Type B pancreatic cell (in vitro differentiated cells): ENCODE measurements at regions not wholly inside any gene's neighbourhood (a gene's known extent, or its start where the extent isn't known, plus 50 kb on each side); places are given as distances from the start of the nearest gene placed in this dataset.
"Not testable (repeated sequence)": the region's sequence is repeated elsewhere in the genome, so short reads cannot be mapped to it uniquely, and the experiment has no call there.

Source experiments
- DNase-seq: peaks from one replicate; pipeline ENCODE4 v3.0.0; 2021; ENCODE audit warnings: mixed read lengths; ENCODE audit not compliant: unreplicated experiment; ENCODE audit errors: extremely low spot score
- H3K27ac Mint-ChIP-seq: 2 replicates; pipeline ENCODE4 v1.8.0; 2021; ENCODE audit warnings: mild to moderate bottlenecking, mixed read lengths
- H3K27me3 Mint-ChIP-seq: 2 replicates; pipeline ENCODE4 v1.8.0; 2021; ENCODE audit warnings: mixed read lengths
- H3K36me3 Mint-ChIP-seq: 2 replicates; pipeline ENCODE4 v1.8.0; 2021; ENCODE audit warnings: mixed read lengths
- H3K4me1 Mint-ChIP-seq: one replicate; pipeline ENCODE4 v1.8.0; 2021; ENCODE audit warnings: mixed read lengths; ENCODE audit not compliant: unreplicated experiment
- H3K4me3 Mint-ChIP-seq: 2 replicates; pipeline ENCODE4 v1.8.0; 2021; ENCODE audit warnings: mild to moderate bottlenecking, mixed read lengths
- H3K9me3 Mint-ChIP-seq: 2 replicates; pipeline ENCODE4 v1.8.0; 2021; ENCODE audit warnings: mixed read lengths
- TF ChIP-seq, protein P1 (sequence below): fragments of 200-600 bp; sonication (generic); conservative IDR thresholded peaks from 2 replicates; pipeline ENCODE4 v1.5.0; 2021; ENCODE audit warnings: antibody characterized with exemption, mild to moderate bottlenecking

DNA sequence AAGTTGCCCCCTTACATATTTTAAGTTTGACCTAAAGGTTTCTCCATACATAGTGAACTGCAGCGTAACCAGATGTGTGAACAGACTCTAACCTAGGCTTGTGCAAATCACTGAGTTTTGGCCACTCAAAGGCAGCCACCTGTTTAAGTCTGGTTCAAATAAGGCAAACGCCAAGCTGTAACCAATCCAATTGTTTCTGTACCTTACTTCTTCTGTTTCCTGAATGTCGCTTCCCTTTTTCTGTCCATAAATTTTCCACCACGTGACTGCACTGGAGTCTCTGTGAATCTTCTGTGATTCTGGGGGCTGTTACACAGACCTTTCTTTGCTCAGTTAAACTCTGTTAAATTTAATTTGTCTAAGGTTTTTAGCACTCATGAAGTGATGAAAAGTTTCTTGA, 618.8 kb downstream of the GLUD2 start:
- no peak for DNase-seq
- H3K27me3 Mint-ChIP-seq, result no peaks in the 10 kb centered on the region
- TF ChIP-seq, protein P1, sequence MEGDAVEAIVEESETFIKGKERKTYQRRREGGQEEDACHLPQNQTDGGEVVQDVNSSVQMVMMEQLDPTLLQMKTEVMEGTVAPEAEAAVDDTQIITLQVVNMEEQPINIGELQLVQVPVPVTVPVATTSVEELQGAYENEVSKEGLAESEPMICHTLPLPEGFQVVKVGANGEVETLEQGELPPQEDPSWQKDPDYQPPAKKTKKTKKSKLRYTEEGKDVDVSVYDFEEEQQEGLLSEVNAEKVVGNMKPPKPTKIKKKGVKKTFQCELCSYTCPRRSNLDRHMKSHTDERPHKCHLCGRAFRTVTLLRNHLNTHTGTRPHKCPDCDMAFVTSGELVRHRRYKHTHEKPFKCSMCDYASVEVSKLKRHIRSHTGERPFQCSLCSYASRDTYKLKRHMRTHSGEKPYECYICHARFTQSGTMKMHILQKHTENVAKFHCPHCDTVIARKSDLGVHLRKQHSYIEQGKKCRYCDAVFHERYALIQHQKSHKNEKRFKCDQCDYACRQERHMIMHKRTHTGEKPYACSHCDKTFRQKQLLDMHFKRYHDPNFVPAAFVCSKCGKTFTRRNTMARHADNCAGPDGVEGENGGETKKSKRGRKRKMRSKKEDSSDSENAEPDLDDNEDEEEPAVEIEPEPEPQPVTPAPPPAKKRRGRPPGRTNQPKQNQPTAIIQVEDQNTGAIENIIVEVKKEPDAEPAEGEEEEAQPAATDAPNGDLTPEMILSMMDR, result no peak
- no peak overlapping the region for H3K27ac Mint-ChIP-seq
- no peaks in the 10 kb centered on the region for H3K4me1 Mint-ChIP-seq
- H3K4me3 Mint-ChIP-seq, result no peak overlapping the region
- no peaks in the 10 kb centered on the region for H3K9me3 Mint-ChIP-seq
- H3K36me3 Mint-ChIP-seq, result no peaks in the 10 kb centered on the region

DNA sequence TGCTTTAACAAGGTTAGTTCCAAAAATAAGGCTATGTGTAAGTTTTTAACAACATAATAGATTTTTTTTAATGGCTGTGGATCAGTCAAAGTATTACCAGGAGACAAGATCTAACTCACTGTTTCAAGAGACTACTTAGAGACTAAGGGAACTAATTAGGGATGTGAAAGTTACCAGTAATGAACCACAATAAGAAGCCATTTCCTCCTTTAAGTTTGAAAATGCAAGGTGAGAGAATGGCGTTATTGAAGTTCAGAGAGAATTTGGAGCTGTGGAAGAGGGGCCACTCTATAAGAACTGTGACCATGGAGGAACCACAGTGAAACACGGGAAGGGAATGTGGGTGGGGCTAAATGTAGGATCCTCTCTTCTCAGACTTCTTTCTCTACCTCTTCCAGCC, 624.2 kb downstream of the GLUD2 start:
- H3K4me3 Mint-ChIP-seq, result no peak overlapping the region
- no peak for DNase-seq
- H3K27ac Mint-ChIP-seq, result no peak overlapping the region
- H3K36me3 Mint-ChIP-seq, result no peaks in the 10 kb centered on the region
- H3K9me3 Mint-ChIP-seq, result peaks cover 7% of the 10 kb centered on the region
- TF ChIP-seq, protein P1, result no peak
- no peaks in the 10 kb centered on the region for H3K27me3 Mint-ChIP-seq
- H3K4me1 Mint-ChIP-seq, result no peaks in the 10 kb centered on the region

DNA sequence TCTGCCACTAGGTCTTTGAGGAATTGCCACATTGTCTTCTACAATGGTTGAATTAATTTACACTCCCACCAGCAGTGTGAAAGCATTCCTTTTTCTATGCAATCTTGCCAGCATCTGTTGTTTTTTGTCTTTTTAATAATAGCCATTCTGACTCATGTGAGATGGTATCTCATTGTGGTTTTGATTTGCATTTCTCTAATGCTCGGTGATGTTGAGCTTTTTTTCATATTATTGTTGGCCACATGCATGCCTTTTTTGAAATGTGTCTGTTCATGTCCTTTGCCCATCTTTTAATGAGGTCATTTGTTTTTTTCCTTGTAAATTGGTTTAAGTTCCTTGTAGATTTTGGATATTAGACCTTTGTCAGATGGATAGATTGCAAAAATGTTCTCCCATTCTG, 661.8 kb downstream of the GLUD2 start:
- H3K4me1 Mint-ChIP-seq, DNase-seq, H3K27ac Mint-ChIP-seq, H3K27me3 Mint-ChIP-seq, H3K4me3 Mint-ChIP-seq, H3K36me3 Mint-ChIP-seq: not testable (repeated sequence)
- H3K9me3 Mint-ChIP-seq, result peaks cover 11% of the 10 kb centered on the region

DNA sequence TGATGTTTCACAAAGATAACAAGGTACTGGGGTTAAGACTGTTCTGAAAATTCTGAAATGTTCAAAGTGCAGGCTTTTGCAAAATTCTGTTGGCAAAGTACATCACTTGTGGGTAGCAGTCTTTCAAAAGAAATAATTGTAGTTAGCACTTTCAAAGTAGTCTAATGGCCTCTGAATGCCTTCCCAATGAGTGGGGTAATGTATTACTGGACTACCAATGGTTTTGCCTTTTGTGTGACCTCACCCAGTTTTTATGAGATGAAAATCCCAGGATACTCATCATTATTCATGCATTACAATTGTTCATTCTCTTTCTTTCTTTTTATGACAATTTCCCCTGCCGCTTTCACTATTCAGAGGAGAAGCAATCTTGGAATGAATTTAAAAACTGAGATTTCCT, 686.1 kb downstream of the GLUD2 start:
- H3K27me3 Mint-ChIP-seq, result no peaks in the 10 kb centered on the region
- H3K4me3 Mint-ChIP-seq, result no peak overlapping the region
- DNase-seq, result no peak
- no peaks in the 10 kb centered on the region for H3K9me3 Mint-ChIP-seq
- no peak overlapping the region for H3K27ac Mint-ChIP-seq
- TF ChIP-seq, protein P1, result no peak
- no peaks in the 10 kb centered on the region for H3K4me1 Mint-ChIP-seq
- H3K36me3 Mint-ChIP-seq, result no peaks in the 10 kb centered on the region

DNA sequence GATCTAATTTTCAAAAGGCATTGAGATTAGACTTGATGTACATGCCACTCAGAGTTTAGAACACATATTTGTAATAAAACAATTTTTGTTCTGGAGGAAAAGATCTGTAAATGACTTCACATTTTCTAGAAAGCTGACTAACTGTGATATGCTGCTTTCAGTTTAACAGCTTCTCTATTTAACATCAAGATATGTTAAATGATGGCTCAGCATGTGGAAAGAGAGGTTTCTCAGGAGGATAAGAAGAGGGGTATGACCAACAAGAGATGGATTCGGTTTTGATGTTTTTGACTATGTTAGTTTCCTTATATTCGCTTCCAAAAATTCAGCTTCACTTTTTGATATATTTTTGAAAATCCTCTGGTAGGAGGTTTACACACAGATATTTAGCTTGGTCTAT, 698.7 kb downstream of the GLUD2 start:
- Mint-ChIP-seq H3K27me3 (no peaks in the 10 kb centered on the region), H3K4me1 (no peaks in the 10 kb centered on the region), H3K4me3 (no peak overlapping the region), H3K27ac (no peak overlapping the region), H3K9me3 (peaks cover 7% of the 10 kb centered on the region), H3K36me3 (no peaks in the 10 kb centered on the region)
- TF ChIP-seq, protein P1, result no peak
- DNase-seq, result no peak

DNA sequence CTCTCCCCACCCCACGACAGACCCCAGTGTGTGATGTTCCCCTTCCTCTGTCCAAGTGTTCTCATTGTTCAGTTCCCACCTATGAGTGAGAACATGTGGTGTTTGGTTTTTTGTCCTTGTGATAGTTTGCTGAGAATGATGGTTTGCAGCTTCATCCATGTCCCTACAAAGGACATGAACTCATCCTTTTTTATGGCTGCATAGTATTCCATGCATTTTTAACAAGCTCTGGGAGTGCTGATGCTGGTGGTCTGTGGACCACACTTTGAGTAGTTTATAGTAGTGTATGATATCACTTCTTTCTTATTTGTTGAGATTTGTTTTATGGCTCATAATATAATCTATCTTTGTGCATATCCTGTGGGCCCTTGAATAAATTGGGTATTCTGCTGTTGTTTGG, 706.2 kb downstream of the GLUD2 start:
- H3K9me3 Mint-ChIP-seq, result peaks cover 13% of the 10 kb centered on the region
- H3K36me3 Mint-ChIP-seq, H3K27ac Mint-ChIP-seq, H3K4me1 Mint-ChIP-seq, DNase-seq, H3K27me3 Mint-ChIP-seq, H3K4me3 Mint-ChIP-seq: not testable (repeated sequence)

DNA sequence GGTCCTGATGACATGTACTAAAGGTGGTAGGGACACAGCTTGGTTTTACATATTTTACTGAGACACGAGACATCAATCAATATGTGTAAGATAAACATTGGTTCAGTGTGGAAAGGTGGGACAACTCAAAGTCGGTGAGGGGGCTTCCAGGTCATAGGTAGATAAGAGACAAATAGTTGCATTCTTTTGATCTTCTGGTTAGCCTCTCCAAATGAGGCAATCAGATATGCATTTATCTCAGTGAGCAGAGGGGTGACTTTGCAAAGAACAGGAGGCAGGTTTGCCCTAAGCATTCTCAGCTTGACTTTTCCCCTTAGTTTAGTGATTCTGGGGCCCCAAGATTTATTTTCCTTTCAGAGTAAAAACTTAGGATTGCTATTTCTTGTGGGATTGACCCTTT, 706.9 kb downstream of the GLUD2 start:
- no peak overlapping the region for H3K4me3 Mint-ChIP-seq
- H3K4me1 Mint-ChIP-seq, result no peaks in the 10 kb centered on the region
- H3K9me3 Mint-ChIP-seq, result peaks cover 7% of the 10 kb centered on the region
- no peak overlapping the region for H3K27ac Mint-ChIP-seq
- TF ChIP-seq, protein P1, result no peak
- H3K27me3 Mint-ChIP-seq, result no peaks in the 10 kb centered on the region
- H3K36me3 Mint-ChIP-seq, result no peaks in the 10 kb centered on the region
- DNase-seq, result no peak
